NCI-H1105 (cell line): ENCODE measurements at regions not wholly inside any gene's neighbourhood (a gene's known extent, or its start where the extent isn't known, plus 50 kb on each side); places are given as distances from the start of the nearest gene placed in this dataset.

Experiments used
- DNase-seq: peaks from one replicate; lab custom pipeline; 2025; lab: John Stamatoyannopoulos, UW

DNA sequence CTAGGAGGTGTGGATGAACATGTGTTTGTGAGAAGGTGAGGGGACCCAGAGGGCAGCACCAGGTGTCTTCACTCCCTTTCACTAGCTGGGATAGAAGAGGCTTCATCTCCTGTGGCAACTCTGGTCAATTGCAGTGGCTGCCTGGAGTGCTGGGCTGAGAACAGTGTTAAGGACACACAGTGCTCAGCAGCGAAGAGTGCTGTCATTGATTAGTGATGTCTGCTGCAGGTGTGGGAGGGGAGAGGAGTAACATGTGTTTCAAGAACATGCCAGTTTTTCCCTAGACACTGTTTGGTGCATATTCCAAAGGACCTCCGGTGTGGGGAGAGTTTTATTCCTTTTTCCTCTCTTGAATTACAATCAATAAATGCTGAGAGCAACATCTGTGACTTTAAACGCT, 95.9 kb upstream of the CXCR4 start:
- no peak for DNase-seq

DNA sequence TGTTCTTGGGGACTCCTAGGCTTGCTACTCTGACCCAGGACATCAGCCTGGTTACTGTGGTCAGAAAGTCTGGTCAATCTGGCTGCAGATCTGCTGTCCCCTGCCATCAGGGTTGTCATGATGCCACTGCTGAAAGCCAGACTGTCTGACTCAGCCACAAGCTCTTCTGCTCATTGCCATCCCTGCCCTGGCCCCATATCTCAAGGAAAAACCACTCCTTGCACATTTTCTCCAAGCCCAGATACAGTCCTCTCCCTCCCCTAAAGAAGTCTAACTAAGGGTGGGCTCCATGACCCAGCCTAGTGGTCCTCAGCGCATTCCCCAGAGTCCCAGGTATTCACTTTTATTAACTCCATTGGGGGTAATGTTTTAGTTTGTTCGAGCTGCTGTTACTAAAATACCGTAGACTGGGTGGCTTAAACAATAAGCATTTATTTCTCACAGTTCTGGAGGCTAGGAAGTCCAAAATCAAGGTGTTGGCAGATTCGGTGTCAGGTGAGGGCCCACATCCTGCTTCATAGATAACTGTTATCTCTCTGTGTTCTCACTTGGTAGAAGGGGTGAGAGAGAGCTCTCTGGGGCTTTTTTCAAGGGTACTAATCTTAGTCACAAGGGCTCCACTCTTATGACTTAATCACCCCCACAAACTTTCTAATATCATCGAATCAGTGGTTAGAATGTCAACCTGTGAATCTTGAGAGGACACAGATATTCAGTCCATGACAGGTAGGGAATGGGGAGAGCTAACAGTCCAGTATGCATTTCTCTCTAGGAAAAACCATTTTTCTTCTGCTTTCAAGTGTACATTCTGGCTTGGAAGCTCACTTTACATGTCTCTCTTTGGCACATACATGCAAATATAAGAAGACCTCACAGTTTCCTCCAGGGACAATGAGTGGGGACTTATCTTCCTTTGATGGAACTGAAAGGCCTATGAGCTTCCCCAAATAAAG, 94.8 kb upstream of the CXCR4 start:
- DNase-seq = no peak

DNA sequence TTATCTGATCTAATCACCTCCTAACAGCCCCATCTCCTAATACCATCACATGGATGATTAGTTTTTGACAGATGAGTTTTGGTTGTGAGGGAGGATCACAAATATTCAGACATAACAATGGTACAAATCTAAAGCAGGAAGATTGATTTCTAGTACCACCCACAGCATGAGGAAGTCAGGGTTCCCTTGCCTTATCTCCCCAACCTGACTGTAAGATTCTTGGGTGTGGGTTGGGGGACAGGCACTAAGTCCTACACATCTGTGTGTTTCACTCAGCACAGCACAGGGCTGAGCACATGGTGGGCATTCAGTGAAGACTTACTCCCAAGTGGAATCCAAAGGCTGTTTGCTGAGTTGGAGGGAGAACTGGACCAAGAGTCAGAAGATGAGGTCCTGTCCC, 93.8 kb upstream of the CXCR4 start:
- no peak for DNase-seq

DNA sequence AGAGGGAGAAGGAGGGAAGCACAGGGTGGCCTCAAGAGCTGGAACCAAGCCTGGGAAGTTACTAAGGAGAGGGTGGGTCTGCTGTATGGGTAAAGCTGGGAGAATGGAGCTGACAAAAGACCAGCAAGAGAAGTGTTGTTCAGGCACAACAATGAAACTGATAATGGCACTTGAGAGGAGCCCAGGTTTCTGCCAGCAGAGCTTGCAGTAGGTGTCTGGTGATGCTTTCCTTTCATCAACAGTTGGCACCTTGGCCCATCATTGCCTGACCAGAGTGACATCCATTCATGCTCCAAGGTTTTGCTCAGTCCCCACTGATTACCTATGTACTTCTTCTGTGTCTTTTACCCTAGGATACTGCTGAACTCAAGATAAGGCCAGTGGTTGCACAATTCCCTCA, 92.9 kb upstream of the CXCR4 start:
- no peak for DNase-seq

DNA sequence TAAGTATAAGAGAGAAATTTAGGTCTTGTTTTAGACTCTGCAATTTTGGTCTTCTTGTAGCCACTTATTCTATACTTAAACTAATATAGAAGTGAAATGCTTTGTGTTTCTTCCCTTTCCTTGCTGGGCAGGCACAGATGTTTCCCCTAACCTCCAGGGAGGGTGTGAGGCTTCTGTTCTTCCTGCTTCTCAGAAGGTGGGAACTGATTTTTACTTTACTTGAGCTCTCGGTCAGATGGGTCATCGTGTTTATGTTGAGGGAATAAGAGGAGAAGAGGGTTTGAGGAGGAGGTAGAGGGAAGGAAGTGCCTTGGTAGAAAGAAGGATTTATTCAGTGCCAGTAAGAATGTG, 92.5 kb upstream of the CXCR4 start:
- DNase-seq = no peak

DNA sequence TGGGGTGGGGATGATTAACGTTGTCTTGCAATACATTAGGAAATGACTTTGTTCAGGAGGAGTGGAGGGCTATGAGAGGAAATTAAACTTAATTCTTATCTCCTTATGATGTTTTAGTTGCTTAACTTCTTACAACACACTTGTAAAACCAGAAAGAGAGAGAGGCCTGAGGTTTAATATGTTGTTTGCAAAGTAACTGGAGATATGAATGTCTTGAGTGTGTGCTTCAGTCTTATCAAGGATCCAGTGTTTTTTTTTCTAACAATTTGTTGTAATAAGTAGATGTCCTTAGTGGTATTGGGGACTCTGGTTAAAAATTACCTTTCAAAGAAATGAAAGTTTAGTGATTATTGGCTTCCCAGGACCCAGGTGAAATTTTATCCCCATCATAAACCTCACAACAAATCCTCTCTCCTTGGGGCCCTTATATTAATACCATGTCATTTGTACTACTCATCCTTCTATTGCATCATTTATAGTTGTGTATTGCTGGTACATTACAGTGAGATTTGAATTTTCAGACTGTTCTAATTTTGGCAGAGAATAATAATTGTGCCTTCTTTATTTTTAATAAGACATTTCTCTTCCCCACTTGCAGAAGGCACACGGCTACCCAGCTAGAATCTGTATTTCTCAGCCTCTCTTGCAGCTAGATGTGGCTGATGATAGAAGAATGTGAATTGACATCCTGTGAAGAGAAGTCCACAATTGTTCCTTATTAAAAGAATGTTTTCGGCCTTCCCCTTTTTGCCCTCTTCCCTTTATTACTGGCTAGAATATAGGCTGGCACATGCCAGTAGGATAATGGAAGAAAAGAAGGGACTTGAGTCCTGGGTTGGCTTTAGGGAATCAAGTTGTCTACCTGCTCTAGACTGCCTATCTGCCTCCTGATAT, 91.9 kb upstream of the CXCR4 start:
- DNase-seq = no peak

GRCh38 chr2:136208682-136209420, 90.9 kb upstream of the CXCR4 start:
- DNase-seq = no peak

- no peak for DNase-seq
Observed at GRCh38 chr2:136207665-136208064, 89.7 kb upstream of the CXCR4 start.

DNA sequence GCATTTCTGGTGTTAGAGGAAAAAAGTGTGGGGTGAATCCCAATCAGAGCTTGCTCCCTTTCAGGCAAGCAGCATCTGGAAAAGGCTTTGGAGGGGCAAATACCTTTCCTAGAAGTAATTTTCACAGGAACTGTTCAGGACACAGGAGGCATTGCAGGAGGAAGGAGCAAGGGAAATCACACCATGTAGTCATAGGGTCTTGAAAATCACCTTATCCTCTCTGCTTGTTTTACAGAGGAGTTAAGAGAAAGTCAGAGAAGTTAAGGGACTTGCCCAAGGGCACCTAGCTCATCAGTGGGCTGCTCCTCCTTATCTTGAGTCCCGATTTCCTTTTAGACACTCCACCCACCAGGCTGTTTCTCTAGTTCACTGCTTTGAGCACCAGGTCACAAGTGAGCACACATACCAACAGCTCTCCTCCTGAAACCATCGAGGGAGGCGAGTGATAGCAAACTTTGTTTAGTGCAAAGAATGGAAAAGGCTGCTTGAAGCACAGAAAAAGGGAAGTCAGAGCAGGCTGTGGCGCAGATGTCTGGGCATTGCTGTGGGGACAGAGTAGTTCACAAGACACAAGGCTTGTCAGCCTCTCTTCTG, 89.2 kb upstream of the CXCR4 start:
- DNase-seq = no peak

- DNase-seq = no peak
Observed at GRCh38 chr2:136206613-136207012, 88.7 kb upstream of the CXCR4 start.

GRCh38 chr2:136205615-136206014, 87.7 kb upstream of the CXCR4 start:
- no peak for DNase-seq

- no peak for DNase-seq
Observed at GRCh38 chr2:136204971-136205370, 87.0 kb upstream of the CXCR4 start.

DNA sequence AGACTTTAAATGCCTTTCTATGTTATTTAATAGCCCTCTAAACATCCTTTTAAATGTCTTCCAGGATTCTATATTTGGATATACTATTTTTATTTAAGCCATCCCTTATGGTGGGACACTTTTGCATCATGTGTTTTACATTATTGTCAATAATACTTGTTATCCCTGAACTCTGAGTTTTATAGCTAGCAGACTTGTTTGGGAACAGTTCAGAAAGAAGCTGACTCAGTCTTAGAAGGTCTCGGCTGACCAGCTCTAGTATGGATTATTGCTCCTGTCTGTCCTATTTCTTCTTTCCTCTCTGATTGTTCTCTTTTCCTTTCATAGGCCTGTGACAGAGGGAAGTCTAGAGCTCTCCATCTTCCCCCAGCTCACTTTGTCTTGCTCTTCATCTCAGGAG, 77.3 kb upstream of the CXCR4 start:
- no peak for DNase-seq

DNA sequence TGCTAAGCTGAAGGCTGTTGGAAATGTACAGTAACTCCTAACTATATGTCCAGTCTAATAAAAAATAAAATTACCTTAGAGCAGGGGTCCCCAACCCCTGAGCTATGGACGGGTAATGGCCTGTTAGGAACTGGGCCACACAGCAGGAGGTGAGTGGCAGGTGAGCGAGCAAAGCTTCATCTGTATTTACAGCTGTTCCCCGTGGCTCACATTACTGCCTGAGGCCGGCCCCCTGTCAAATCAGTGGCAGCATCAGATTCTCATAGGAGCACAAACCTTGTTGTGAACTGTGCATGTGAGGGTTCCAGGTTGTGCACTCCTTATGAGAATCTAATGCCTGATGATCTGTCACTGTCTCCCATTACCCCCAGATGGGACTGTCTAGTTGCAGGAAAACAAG, 73.1 kb upstream of the CXCR4 start:
- DNase-seq = no peak

- no peak for DNase-seq
Observed at GRCh38 chr2:136189221-136189782, 71.4 kb upstream of the CXCR4 start.

- no peak for DNase-seq
Observed at GRCh38 chr2:136188086-136188485, 70.1 kb upstream of the CXCR4 start.

DNA sequence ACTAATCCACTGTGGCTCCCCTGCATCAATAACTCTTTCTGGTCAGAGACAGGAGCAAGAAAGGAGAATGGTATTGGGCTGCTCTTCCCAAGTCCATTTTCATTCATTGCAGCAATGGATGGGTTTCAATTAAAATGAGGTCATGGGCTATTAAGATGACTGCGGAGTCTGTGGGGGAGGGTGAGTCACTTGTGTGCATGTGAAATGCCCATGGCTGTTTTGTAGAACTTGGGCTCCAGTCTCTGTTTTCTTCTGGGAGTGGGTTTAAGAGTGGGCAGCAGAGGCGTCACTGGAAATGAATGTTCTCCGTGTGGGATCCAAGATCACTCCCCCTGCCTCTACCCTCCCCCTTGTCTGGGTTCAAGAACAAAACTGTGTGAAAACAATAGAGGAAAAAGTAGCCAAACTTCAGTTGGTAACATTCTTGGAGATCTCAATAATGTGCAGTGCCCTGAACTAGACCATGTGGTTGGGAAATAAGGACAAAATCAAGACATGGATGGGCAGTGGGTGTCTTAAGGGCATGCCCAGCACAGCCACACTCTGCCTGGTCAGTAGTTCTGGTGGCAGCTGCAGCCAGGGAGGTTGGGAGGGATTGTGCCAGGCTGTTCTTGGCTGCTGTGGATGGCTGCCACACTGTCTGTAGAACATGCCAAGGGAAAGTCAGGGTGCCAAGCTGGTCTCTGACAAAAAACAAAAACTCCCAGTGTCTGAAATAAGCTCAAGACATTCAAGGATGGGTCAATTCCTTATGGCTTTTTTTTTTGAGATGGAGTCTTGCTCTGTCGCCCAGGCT, 68.2 kb upstream of the CXCR4 start:
- no peak for DNase-seq

GRCh38 chr2:136183097-136183496, 65.1 kb upstream of the CXCR4 start:
- no peak for DNase-seq

DNA sequence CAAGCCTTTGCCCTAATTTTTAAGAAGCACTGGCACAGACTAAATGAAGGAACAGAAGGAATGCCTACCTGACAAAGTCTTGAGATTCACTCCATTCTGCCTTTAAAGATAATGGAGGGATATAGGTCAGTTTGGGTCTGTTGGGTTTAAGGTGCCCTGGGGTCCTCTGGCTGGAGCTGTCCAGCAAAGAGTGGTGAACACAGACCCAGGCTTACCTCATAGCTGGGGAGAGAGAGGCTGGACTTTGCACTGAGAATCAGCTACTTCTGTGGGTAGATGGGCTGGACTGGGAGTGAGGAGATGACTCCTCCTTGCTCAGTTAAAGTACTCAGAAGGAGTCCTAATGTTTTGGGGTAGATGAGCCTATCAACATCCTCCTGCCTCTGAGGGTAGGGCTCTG, 64.4 kb upstream of the CXCR4 start:
- DNase-seq = no peak

DNA sequence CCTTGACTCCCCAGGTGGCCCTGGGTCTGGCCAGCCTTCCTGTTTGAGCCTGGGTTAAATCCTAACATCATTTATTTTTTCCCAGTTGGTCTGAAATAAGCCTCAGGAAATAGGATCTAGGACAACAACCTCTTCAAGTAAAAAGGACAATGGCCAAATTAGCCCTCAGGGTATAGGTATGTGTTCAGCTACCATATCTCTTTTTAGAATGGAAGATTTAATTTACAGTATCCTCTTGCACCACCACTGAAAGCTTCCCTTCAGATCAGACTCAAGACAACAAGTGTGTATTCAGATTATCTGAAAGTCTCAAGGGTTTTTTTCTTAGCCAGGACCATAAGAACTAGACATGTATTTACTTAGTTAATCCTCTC, 61.6 kb upstream of the CXCR4 start:
- DNase-seq = no peak
